Neural progenitor cell (in vitro differentiated cells): ENCODE measurements at regions not wholly inside any gene's neighbourhood (a gene's known extent, or its start where the extent isn't known, plus 50 kb on each side); places are given as distances from the start of the nearest gene placed in this dataset.

Source experiments
- EZH2 ChIP-seq: fragments of 200-600 bp; sonication (generic); IDR thresholded peaks from 2 replicates; pipeline ENCODE4 v1.6.1; 2017; ENCODE audit warnings: antibody characterized with exemption, mild to moderate bottlenecking, moderate library complexity
- TF ChIP-seq, protein P1 (sequence below): fragments of 200-600 bp; sonication (generic); IDR thresholded peaks from 2 replicates; pipeline ENCODE4 v1.5.1; 2017; ENCODE audit warnings: antibody characterized with exemption, mild to moderate bottlenecking

DNA sequence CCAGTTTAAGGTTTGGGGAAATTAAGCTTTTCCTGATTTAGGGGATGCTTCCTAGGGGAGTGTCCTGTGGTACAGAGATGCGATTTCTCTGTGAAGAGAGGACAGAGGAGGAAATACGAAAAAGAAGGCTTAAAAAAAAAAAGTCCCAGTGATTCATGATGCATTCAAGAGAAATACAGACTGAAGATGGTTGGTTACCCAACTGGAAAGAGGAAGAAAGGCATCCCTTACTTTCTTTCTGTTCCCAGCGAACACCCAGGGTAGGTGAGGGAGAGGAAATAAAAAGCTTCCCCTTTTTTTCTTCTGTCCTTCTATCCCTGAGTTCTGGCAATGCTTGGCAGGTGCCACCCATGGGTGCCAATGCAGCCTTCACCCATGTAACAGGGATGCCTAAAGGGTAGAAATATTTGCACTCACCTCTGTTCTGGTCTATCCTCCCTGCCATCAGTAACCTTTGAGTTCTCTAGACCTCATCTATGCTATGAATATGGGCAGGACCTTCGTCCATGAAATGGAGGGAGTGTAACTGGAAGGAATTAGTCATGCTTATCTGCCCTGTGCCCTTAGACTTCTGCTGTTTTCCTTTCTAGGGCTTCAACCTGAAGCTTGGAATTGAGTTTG, 230.1 kb upstream of the GALNTL6 start:
- no peak for TF ChIP-seq EZH2
- TF ChIP-seq, protein P1, sequence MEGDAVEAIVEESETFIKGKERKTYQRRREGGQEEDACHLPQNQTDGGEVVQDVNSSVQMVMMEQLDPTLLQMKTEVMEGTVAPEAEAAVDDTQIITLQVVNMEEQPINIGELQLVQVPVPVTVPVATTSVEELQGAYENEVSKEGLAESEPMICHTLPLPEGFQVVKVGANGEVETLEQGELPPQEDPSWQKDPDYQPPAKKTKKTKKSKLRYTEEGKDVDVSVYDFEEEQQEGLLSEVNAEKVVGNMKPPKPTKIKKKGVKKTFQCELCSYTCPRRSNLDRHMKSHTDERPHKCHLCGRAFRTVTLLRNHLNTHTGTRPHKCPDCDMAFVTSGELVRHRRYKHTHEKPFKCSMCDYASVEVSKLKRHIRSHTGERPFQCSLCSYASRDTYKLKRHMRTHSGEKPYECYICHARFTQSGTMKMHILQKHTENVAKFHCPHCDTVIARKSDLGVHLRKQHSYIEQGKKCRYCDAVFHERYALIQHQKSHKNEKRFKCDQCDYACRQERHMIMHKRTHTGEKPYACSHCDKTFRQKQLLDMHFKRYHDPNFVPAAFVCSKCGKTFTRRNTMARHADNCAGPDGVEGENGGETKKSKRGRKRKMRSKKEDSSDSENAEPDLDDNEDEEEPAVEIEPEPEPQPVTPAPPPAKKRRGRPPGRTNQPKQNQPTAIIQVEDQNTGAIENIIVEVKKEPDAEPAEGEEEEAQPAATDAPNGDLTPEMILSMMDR: no peak
